IMR-90 (cell line): ENCODE measurements at regions not wholly inside any gene's neighbourhood (a gene's known extent, or its start where the extent isn't known, plus 50 kb on each side); places are given as distances from the start of the nearest gene placed in this dataset. TPM values are rescaled to one million over a fixed set of nuclear protein-coding genes. Genes with fewer than 3 reads are reported as not detected.

Experiments used
- microRNA-seq, 2 experiments: library from miRNA; stranded (forward) in 1 of 2; unstranded in 1 of 2; fragments of 10-50 nt in 1 of 2; fragments of <30 nt in 1 of 2; gene quantifications in 1 of 2; microRNA quantifications in 1 of 2; one replicate each; pipeline versions ENCODE3 to v1.1.0; 2013 to 2020; ENCODE audit not compliant: insufficient read depth in 1 of 2, insufficient read length in 1 of 2, unreplicated experiment in 1 of 2
- small RNA-seq, 5 experiments: library from RNA; depleted of rRNA; stranded (forward); fragments of <200 nt; gene quantifications; one replicate each; pipeline ENCODE3, GENCODE V24; 2012

Small RNA genes in the stretch of these regions (microRNA-seq; reads per million reads assigned to microRNA genes)
- gene AL136372.1 (ENCODE audit: insufficient read depth, insufficient read length) = not detected
- gene AL357559.1 (ENCODE audit: insufficient read depth, insufficient read length) = not detected
- not detected for gene AL391813.1 (ENCODE audit: insufficient read depth, insufficient read length)
- gene RNA5SP73 (ENCODE audit: insufficient read depth, insufficient read length) = not detected

Small RNA genes in the stretch of these regions (small RNA-seq; reads per million reads assigned to genes)
- gene AL136372.1 (0 reads per million in 5 experiments), gene AL357559.1 (0 reads per million in 5 experiments), gene AL391813.1 (0 reads per million in 5 experiments), gene RNA5SP73 (0 to 0.08 (median 0) reads per million in 5 experiments)
